ENCODE measurements at regions not wholly inside any gene's neighbourhood (a gene's known extent, or its start where the extent isn't known, plus 50 kb on each side); places are given as distances from the start of the nearest gene placed in this dataset.

DNA sequence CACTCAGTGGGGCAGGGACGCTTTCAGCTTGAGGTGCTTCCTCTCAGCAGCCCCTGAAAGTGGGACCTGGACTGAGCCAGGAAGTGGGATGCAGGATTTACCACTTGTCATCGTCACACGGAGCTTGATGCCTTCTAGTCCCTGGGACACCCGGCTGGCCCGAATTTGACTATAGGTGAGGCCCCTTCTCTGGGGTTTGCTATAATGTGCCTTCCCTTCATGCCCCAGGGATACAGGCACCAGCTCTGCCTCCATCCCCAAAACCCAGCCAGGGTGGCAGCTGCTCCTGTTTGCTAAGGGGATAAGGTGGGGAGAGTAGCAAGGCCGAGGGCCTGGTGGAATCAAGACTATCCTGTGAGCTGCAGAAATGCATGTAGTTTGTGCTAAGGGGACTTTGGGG is 235.0 kb downstream of the GLRX3 start:
- no peaks in the 10 kb centered on the region for H3K27me3 Mint-ChIP-seq (ENCODE audit: unreplicated experiment)
- no peaks in the 10 kb centered on the region for H3K4me1 Mint-ChIP-seq (ENCODE audit: low read depth, unreplicated experiment)
- TF ChIP-seq, protein P1, sequence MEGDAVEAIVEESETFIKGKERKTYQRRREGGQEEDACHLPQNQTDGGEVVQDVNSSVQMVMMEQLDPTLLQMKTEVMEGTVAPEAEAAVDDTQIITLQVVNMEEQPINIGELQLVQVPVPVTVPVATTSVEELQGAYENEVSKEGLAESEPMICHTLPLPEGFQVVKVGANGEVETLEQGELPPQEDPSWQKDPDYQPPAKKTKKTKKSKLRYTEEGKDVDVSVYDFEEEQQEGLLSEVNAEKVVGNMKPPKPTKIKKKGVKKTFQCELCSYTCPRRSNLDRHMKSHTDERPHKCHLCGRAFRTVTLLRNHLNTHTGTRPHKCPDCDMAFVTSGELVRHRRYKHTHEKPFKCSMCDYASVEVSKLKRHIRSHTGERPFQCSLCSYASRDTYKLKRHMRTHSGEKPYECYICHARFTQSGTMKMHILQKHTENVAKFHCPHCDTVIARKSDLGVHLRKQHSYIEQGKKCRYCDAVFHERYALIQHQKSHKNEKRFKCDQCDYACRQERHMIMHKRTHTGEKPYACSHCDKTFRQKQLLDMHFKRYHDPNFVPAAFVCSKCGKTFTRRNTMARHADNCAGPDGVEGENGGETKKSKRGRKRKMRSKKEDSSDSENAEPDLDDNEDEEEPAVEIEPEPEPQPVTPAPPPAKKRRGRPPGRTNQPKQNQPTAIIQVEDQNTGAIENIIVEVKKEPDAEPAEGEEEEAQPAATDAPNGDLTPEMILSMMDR (IDR thresholded peaks at IDR 0.05; ENCODE audit: unreplicated experiment), result no peak
- intact Hi-C loops (cut with micrococcal nuclease; ENCODE audit: unreplicated experiment), result no loop called here
- no peak overlapping the region for H3K4me3 Mint-ChIP-seq (ENCODE audit: low read depth, unreplicated experiment)
- H3K9me3 Mint-ChIP-seq (ENCODE audit: low read depth, unreplicated experiment), result peaks cover 6% of the 10 kb centered on the region
- CTCF ChIA-PET, result no interaction called here
- no peaks in the 10 kb centered on the region for H3K36me3 Mint-ChIP-seq (ENCODE audit: insufficient read depth, unreplicated experiment)
- no TSS peak for BruUV-seq (replicated peaks)
- DNase-seq, result no peak
- H3K27ac Mint-ChIP-seq (ENCODE audit: unreplicated experiment), result no peak overlapping the region

DNA sequence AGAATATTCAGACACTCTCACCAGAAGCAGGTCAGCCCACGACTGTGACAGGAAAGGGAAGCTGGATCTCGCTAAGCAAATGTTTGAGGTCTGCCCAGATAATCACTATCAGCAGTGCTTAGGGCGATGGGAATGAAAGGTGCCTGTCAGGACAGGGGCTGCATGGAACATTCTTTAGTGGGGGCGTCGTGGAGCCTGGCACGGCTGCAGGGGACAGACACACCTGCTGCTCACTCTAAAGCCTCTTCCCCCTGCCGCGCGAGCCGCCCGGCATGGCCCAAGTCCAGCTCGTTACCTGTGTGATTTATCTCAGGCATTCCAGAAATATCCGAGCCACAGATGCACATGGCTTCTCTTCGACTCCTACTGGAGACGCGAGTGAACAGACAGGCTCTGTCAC is 235.5 kb downstream of the GLRX3 start:
- intact Hi-C loops (cut with micrococcal nuclease; ENCODE audit: unreplicated experiment), result no loop called here
- Mint-ChIP-seq H3K4me3 (ENCODE audit: low read depth, unreplicated experiment) (no peak overlapping the region), H3K9me3 (ENCODE audit: low read depth, unreplicated experiment) (peaks cover 6% of the 10 kb centered on the region), H3K27ac (ENCODE audit: unreplicated experiment) (no peak overlapping the region), H3K4me1 (ENCODE audit: low read depth, unreplicated experiment) (no peaks in the 10 kb centered on the region), H3K27me3 (ENCODE audit: unreplicated experiment) (no peaks in the 10 kb centered on the region), H3K36me3 (ENCODE audit: insufficient read depth, unreplicated experiment) (no peaks in the 10 kb centered on the region)
- no TSS peak for BruUV-seq (replicated peaks)
- TF ChIP-seq, protein P1 (IDR thresholded peaks at IDR 0.05; ENCODE audit: unreplicated experiment), result no peak
- CTCF ChIA-PET, result no interaction called here
- DNase-seq, result no peak

DNA sequence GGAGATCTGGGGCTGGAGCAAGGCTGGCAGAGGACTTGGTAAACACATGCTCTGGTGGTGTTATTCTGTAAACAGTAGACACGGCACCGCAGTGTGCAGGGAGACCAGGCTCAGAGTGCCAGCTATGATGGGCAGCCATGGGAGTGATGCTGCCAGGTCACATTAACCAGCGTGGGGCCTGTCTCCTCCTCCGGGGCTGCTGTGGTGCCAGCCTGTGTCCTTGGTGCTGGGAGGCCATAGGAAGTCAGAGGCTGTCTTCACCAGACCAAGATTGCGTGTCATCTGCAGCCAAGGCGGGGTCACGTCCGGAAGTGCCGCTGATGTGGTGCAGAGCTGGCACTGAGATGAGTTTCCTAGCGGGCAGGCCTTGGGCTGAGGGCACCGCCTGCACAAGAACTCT is 236.0 kb downstream of the GLRX3 start:
- Mint-ChIP-seq H3K9me3 (ENCODE audit: low read depth, unreplicated experiment) (peaks cover 6% of the 10 kb centered on the region), H3K27ac (ENCODE audit: unreplicated experiment) (no peak overlapping the region), H3K4me3 (ENCODE audit: low read depth, unreplicated experiment) (no peak overlapping the region), H3K27me3 (ENCODE audit: unreplicated experiment) (no peaks in the 10 kb centered on the region), H3K36me3 (ENCODE audit: insufficient read depth, unreplicated experiment) (no peaks in the 10 kb centered on the region), H3K4me1 (ENCODE audit: low read depth, unreplicated experiment) (no peaks in the 10 kb centered on the region)
- no TSS peak for BruUV-seq (replicated peaks)
- CTCF ChIA-PET, result no interaction called here
- TF ChIP-seq, protein P1 (IDR thresholded peaks at IDR 0.05; ENCODE audit: unreplicated experiment), result no peak
- no peak for DNase-seq
- intact Hi-C loops (cut with micrococcal nuclease; ENCODE audit: unreplicated experiment), result no loop called here

DNA sequence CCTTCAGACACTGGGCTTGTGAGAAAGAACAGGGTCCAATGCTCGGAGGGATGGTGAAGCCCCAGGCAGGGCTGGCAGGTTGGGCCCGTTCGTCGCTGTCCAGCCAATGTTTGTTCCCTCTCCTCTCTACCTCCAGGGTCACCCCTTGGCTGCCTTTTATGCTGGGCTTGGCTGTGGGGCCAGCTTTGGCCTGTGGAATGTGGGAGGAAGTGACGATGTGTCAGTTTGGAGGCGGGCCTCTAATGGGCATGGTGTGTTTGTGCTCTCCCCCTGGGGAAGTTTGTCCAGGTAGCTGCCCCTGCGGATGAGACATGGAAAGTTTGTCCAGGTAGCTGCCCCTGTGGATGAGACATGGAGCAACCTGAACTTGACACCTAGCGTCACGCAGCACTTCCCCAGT is 236.7 kb downstream of the GLRX3 start:
- CTCF ChIA-PET, result no interaction called here
- Mint-ChIP-seq H3K36me3 (ENCODE audit: insufficient read depth, unreplicated experiment) (no peaks in the 10 kb centered on the region), H3K9me3 (ENCODE audit: low read depth, unreplicated experiment) (peaks cover 6% of the 10 kb centered on the region), H3K27me3 (ENCODE audit: unreplicated experiment) (no peaks in the 10 kb centered on the region), H3K4me1 (ENCODE audit: low read depth, unreplicated experiment) (no peaks in the 10 kb centered on the region), H3K27ac (ENCODE audit: unreplicated experiment) (no peak overlapping the region), H3K4me3 (ENCODE audit: low read depth, unreplicated experiment) (no peak overlapping the region)
- no TSS peak for BruUV-seq (replicated peaks)
- DNase-seq, result no peak
- TF ChIP-seq, protein P1 (IDR thresholded peaks at IDR 0.05; ENCODE audit: unreplicated experiment), result no peak
- intact Hi-C loops (cut with micrococcal nuclease; ENCODE audit: unreplicated experiment), result no loop called here
